ENCODE measurements at regions not wholly inside any gene's neighbourhood (a gene's known extent, or its start where the extent isn't known, plus 50 kb on each side); places are given as distances from the start of the nearest gene placed in this dataset.

GRCh38 chr6:93550551-93551276 is 131.4 kb upstream of the EPHA7 start:
- ChIA-PET POLR2A (no interaction called here), RAD21 (ENCODE audit: low non-redundant PET in 1 of 2, low total read pairs in 2 of 2, uncharacterized antibody in 2 of 2, unreplicated experiment in 2 of 2) (no interaction called here), CTCF (no interaction called here)
- Histone ChIP-seq H3K9me3 (ENCODE audit: control insufficient read depth in 1 of 2, insufficient read depth in 1 of 2, low read depth in 1 of 2, low read length in 2 of 2) (no peaks in the 10 kb centered on the region; a peak in 2 of 4 replicates), H3K4me2 (ENCODE audit: low read length) (no peak overlapping the region), H3K79me2 (ENCODE audit: insufficient read depth, low read length) (no peaks in the 10 kb centered on the region), H3K27ac (ENCODE audit: low read depth, low read length) (no peak overlapping the region), H3K36me3 (ENCODE audit: control insufficient read depth in 1 of 2, insufficient read depth in 2 of 2, low read length in 2 of 2) (no peaks in the 10 kb centered on the region), H3K9me2 (ENCODE audit: insufficient read depth) (no peaks in the 10 kb centered on the region), H3K9ac (ENCODE audit: low read length) (no peak overlapping the region), H3K27me3 (ENCODE audit: insufficient read depth, low read length) (no peaks in the 10 kb centered on the region), H2AFZ (ENCODE audit: low read depth, low read length, poor library complexity, severe bottlenecking) (no peak overlapping the region), H3K4me1 (ENCODE audit: control insufficient read depth in 1 of 2, insufficient read depth in 2 of 2, low read length in 2 of 2) (no peaks in the 10 kb centered on the region), H4K20me1 (ENCODE audit: insufficient read depth) (no peaks in the 10 kb centered on the region), H3K4me3 (replicated peaks in 1 of 2; ENCODE audit: low read depth in 1 of 2, low read length in 2 of 2) (no peak overlapping the region)
- intact Hi-C loops (cut with micrococcal nuclease): no loop called here
- BruUV-seq (replicated peaks): no TSS peak
- no peak for TF ChIP-seq EGR1 (IDR thresholded peaks at IDR 0.05; ENCODE audit: low read depth)
- TF ChIP-seq TCF7L2 (IDR thresholded peaks at IDR 0.05; ENCODE audit: borderline replicate concordance, extremely low read depth, insufficient read depth, insufficient read length): peak; percentile 10
- no peak for DNase-seq (ENCODE audit: low read depth, low spot score)
- no peak for ATAC-seq

- RAD21 ChIA-PET (ENCODE audit: low non-redundant PET in 1 of 2, low total read pairs in 2 of 2, uncharacterized antibody in 2 of 2, unreplicated experiment in 2 of 2): no interaction called here
- BruUV-seq (replicated peaks): no TSS peak
- CTCF ChIA-PET: no interaction called here
- H3K4me1 ChIP-seq (ENCODE audit: control insufficient read depth in 1 of 2, insufficient read depth in 2 of 2, low read length in 2 of 2): no peaks in the 10 kb centered on the region
- H3K27me3 ChIP-seq (ENCODE audit: insufficient read depth, low read length): no peaks in the 10 kb centered on the region
- H4K20me1 ChIP-seq (ENCODE audit: insufficient read depth): no peaks in the 10 kb centered on the region
- intact Hi-C loops (cut with micrococcal nuclease): no loop called here
- H3K4me2 ChIP-seq (ENCODE audit: low read length): no peak overlapping the region
- H3K79me2 ChIP-seq (ENCODE audit: insufficient read depth, low read length): no peaks in the 10 kb centered on the region
- POLR2A ChIA-PET: no interaction called here
- H2AFZ ChIP-seq (ENCODE audit: low read depth, low read length, poor library complexity, severe bottlenecking): no peak overlapping the region
- H3K27ac ChIP-seq (ENCODE audit: low read depth, low read length): no peak overlapping the region
- no peak for DNase-seq (ENCODE audit: low read depth, low spot score)
- H3K9me3 ChIP-seq (ENCODE audit: control insufficient read depth in 1 of 2, insufficient read depth in 1 of 2, low read depth in 1 of 2, low read length in 2 of 2): no peaks in the 10 kb centered on the region; a peak in 2 of 4 replicates
- no peaks in the 10 kb centered on the region for H3K9me2 ChIP-seq (ENCODE audit: insufficient read depth)
- no peak overlapping the region for H3K9ac ChIP-seq (ENCODE audit: low read length)
- TF ChIP-seq ZFX (IDR thresholded peaks at IDR 0.05): no peak
- TF ChIP-seq, protein P1, sequence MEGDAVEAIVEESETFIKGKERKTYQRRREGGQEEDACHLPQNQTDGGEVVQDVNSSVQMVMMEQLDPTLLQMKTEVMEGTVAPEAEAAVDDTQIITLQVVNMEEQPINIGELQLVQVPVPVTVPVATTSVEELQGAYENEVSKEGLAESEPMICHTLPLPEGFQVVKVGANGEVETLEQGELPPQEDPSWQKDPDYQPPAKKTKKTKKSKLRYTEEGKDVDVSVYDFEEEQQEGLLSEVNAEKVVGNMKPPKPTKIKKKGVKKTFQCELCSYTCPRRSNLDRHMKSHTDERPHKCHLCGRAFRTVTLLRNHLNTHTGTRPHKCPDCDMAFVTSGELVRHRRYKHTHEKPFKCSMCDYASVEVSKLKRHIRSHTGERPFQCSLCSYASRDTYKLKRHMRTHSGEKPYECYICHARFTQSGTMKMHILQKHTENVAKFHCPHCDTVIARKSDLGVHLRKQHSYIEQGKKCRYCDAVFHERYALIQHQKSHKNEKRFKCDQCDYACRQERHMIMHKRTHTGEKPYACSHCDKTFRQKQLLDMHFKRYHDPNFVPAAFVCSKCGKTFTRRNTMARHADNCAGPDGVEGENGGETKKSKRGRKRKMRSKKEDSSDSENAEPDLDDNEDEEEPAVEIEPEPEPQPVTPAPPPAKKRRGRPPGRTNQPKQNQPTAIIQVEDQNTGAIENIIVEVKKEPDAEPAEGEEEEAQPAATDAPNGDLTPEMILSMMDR (IDR thresholded peaks at IDR 0.05 in 2 of 3, conservative IDR thresholded peaks at IDR 0.05 in 1 of 3; ENCODE audit: borderline replicate concordance in 1 of 3, insufficient read depth in 1 of 3, low read depth in 2 of 3, low read length in 2 of 3): no peak
- TF ChIP-seq POLR2A (IDR thresholded peaks at IDR 0.05; ENCODE audit: borderline replicate concordance, extremely low read depth, insufficient read depth, insufficient read length): no peak
- TF ChIP-seq MAX (IDR thresholded peaks at IDR 0.05): no peak
- no peak for TF ChIP-seq EZH2phosphoT487 (IDR thresholded peaks at IDR 0.05; ENCODE audit: borderline replicate concordance)
- no peak for TF ChIP-seq POLR2AphosphoS5 (IDR thresholded peaks at IDR 0.05; ENCODE audit: low read depth, low read length)
- TF ChIP-seq RAD21 (IDR thresholded peaks at IDR 0.05; ENCODE audit: low read depth): no peak
- TF ChIP-seq YY1 (IDR thresholded peaks at IDR 0.05; ENCODE audit: extremely low read depth, insufficient replicate concordance, low read depth, low read length): no peak
- TF ChIP-seq ELF1 (IDR thresholded peaks at IDR 0.05; ENCODE audit: borderline replicate concordance, low read depth): no peak
- no peak for TF ChIP-seq SRF (IDR thresholded peaks at IDR 0.05; ENCODE audit: low read depth)
- no peak for TF ChIP-seq EGR1 (IDR thresholded peaks at IDR 0.05; ENCODE audit: low read depth)
- TF ChIP-seq JUND (IDR thresholded peaks at IDR 0.05): no peak
- TF ChIP-seq EZH2 (IDR thresholded peaks at IDR 0.05): no peak
- TF ChIP-seq CEBPB (IDR thresholded peaks at IDR 0.05; ENCODE audit: low read depth): no peak
- TF ChIP-seq SP1 (IDR thresholded peaks at IDR 0.05; ENCODE audit: low read depth): no peak
- TF ChIP-seq TCF7L2 (IDR thresholded peaks at IDR 0.05; ENCODE audit: borderline replicate concordance, extremely low read depth, insufficient read depth, insufficient read length): no peak
- no peak for ATAC-seq
- H3K4me3 ChIP-seq (replicated peaks in 1 of 2; ENCODE audit: low read depth in 1 of 2, low read length in 2 of 2): no peak overlapping the region
- H3K36me3 ChIP-seq (ENCODE audit: control insufficient read depth in 1 of 2, insufficient read depth in 2 of 2, low read length in 2 of 2): no peaks in the 10 kb centered on the region
These were observed 130.5 kb upstream of the EPHA7 start for GRCh38 chr6:93549868-93550267.

Measured in HCT116 (cell line).